Fibroblast of lung (primary cell): ENCODE measurements at regions not wholly inside any gene's neighbourhood (a gene's known extent, or its start where the extent isn't known, plus 50 kb on each side); places are given as distances from the start of the nearest gene placed in this dataset.
"Not testable (repeated sequence)": the region's sequence is repeated elsewhere in the genome, so short reads cannot be mapped to it uniquely, and the experiment has no call there.

Source experiments
- DNase-seq, 2 donors: peaks; one replicate each; pipeline versions ENCODE4 v3.0.0 to v3.0.0-alpha.2; 2010; ENCODE audit warnings: low read depth in 2 of 2
- H2AFZ ChIP-seq: 2 replicates; pipeline ENCODE4 v1.5.1; 2012; ENCODE audit warnings: low read length, control low read depth, inconsistent platforms
- H3K27ac ChIP-seq: 2 replicates; pipeline ENCODE4 v1.5.1; 2011; ENCODE audit warnings: low read length, control low read depth; ENCODE audit not compliant: insufficient read depth
- H3K27me3 ChIP-seq: 2 replicates; pipeline ENCODE4 v1.5.1; 2011; ENCODE audit warnings: mild to moderate bottlenecking, low read length; ENCODE audit not compliant: control insufficient read depth, insufficient read depth
- H3K36me3 ChIP-seq: 2 replicates; pipeline ENCODE4 v1.5.1; 2011; ENCODE audit warnings: low read length; ENCODE audit not compliant: control insufficient read depth, insufficient read depth
- H3K4me1 ChIP-seq: 2 replicates; pipeline ENCODE4 v1.5.1; 2011; ENCODE audit warnings: low read length; ENCODE audit not compliant: control insufficient read depth, insufficient read depth; ENCODE audit errors: extremely low read depth
- H3K4me2 ChIP-seq: 2 replicates; pipeline ENCODE4 v1.5.1; 2011; ENCODE audit warnings: low read length, control low read depth; ENCODE audit not compliant: insufficient read depth; ENCODE audit errors: extremely low read depth
- H3K4me3 ChIP-seq, 4 experiments: fragments of 200-600 bp in 1 of 4; sonication (generic) in 1 of 4; replicated peaks in 1 of 4; 2 replicates each; pipeline ENCODE4 v1.5.1; 2011 to 2016; ENCODE audit warnings: low read length in 4 of 4, low read depth in 3 of 4, mild to moderate bottlenecking in 3 of 4, control low read depth in 2 of 4, inconsistent platforms in 1 of 4, mixed read lengths in 1 of 4; ENCODE audit not compliant: insufficient read depth in 1 of 4; ENCODE audit errors: control extremely low read depth in 1 of 4
- H3K79me2 ChIP-seq: 2 replicates; pipeline ENCODE4 v1.5.1; 2012; ENCODE audit warnings: mild to moderate bottlenecking, low read length, inconsistent platforms; ENCODE audit not compliant: control insufficient read depth, insufficient read depth
- H3K9ac ChIP-seq: 2 replicates; pipeline ENCODE4 v1.5.1; 2011; ENCODE audit warnings: mild to moderate bottlenecking, low read length, control low read depth; ENCODE audit not compliant: insufficient read depth
- H3K9me3 ChIP-seq: 2 replicates; pipeline ENCODE4 v1.5.1; 2012; ENCODE audit warnings: low read depth, low read length; ENCODE audit not compliant: control insufficient read depth, insufficient read depth
- H4K20me1 ChIP-seq: 2 replicates; pipeline ENCODE4 v1.5.1; 2011; ENCODE audit warnings: low read length; ENCODE audit not compliant: control insufficient read depth, insufficient read depth; ENCODE audit errors: extremely low read depth
- EZH2 ChIP-seq: IDR thresholded peaks from 2 replicates; pipeline ENCODE4 v1.5.1; 2012; ENCODE audit warnings: low read length, control low read depth, mild to moderate bottlenecking; ENCODE audit errors: missing control alignments
- TF ChIP-seq, protein P1 (sequence below), 2 donors: IDR thresholded peaks in 1 of 2; conservative IDR thresholded peaks in 1 of 2; 1 replicate in 1 of 2; 2 replicates in 1 of 2; pipeline ENCODE4 v1.5.1; 2011 to 2012; ENCODE audit warnings: low read length in 2 of 2, control low read depth in 1 of 2, inconsistent platforms in 1 of 2, low read depth in 1 of 2, mild to moderate bottlenecking in 1 of 2

DNA sequence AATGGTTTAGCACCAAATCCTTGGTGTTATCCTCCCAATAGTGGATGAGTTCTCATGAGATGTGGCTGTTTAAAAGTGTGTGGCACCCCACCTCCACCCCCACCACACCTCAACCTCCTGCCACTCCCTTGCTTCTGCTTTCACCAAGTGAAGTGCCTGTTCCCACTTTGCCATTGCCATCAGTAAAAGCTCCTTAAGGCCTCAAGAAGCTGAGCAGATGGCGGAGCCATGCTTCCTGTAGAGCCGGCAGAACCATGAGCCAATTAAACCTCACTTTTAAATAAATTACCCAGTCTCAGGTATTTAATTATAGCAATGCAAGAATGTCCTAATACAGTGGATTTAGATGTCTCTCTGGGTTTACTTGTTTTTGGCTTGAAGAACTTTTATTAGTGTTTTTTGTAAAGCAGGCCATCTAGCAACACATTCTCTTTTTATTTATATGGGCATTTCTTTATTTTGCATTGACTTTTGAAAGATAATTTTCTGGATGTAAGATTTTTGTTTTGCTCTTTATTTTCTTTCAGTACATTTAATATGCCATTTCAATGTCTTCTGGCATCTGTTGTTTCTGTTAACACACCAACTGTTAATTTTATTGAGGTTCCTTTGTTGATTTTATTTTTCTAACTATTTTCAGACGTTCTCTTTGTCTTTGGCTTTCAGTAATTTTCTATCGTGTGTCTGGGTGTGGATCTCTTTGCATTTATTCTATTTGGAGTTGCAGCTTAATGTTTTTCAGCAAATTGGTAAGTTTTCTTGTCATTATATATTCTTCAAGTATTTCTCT, 724.5 kb upstream of the CNTN5 start:
- H3K4me2 ChIP-seq: no peak overlapping the region
- H3K4me1 ChIP-seq: no peaks in the 10 kb centered on the region
- H4K20me1 ChIP-seq: no peaks in the 10 kb centered on the region
- no peak for TF ChIP-seq EZH2
- TF ChIP-seq, protein P1, sequence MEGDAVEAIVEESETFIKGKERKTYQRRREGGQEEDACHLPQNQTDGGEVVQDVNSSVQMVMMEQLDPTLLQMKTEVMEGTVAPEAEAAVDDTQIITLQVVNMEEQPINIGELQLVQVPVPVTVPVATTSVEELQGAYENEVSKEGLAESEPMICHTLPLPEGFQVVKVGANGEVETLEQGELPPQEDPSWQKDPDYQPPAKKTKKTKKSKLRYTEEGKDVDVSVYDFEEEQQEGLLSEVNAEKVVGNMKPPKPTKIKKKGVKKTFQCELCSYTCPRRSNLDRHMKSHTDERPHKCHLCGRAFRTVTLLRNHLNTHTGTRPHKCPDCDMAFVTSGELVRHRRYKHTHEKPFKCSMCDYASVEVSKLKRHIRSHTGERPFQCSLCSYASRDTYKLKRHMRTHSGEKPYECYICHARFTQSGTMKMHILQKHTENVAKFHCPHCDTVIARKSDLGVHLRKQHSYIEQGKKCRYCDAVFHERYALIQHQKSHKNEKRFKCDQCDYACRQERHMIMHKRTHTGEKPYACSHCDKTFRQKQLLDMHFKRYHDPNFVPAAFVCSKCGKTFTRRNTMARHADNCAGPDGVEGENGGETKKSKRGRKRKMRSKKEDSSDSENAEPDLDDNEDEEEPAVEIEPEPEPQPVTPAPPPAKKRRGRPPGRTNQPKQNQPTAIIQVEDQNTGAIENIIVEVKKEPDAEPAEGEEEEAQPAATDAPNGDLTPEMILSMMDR (conservative IDR thresholded peaks at IDR 0.05 in 1 of 2, IDR thresholded peaks at IDR 0.05 in 1 of 2; ENCODE audit: low read depth in 1 of 2, low read length in 2 of 2): no peak
- no peaks in the 10 kb centered on the region for H3K27me3 ChIP-seq
- no peak overlapping the region for H3K9ac ChIP-seq
- no peaks in the 10 kb centered on the region for H3K9me3 ChIP-seq
- no peak overlapping the region for H3K27ac ChIP-seq
- no peak overlapping the region for H3K4me3 ChIP-seq
- H2AFZ ChIP-seq: no peak overlapping the region
- H3K79me2 ChIP-seq: no peaks in the 10 kb centered on the region
- DNase-seq: no peak
- no peaks in the 10 kb centered on the region for H3K36me3 ChIP-seq

- DNase-seq: no peak
These were observed 720.0 kb upstream of the CNTN5 start for GRCh38 chr11:98300719-98301118.

DNA sequence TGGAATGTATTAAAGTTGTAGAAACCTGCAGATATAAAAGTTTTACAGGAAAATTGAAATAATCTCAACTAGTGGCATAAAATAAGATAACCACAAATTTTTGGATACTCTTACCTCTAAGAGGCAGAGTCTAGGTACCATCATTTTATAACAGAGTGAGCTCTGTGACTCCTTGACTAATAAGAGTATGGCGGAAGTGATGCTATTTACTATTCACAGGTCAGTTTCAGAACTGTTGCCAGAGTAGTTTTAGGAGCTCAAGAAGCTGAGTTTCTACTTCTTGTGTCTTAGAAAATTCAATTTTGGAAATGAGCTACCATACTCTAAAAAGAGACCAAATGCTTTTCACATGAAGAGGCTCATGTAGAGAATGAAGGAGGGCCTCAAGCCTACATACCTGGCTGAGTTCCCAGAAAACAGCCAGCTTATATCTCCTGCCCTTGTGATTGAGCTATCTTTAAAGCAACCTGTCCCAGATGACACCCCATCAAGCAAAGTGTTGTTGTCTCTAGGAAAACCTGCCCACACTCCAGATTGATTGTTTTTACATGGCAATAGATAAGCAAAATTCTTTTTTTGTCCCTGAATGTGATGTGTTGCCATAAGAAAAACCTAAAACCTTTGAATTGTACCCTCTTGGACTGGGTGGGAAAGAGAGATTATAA, 712.8 kb upstream of the CNTN5 start:
- Histone ChIP-seq H4K20me1 (no peaks in the 10 kb centered on the region), H3K9ac (no peak overlapping the region), H3K36me3 (no peaks in the 10 kb centered on the region), H3K9me3 (no peaks in the 10 kb centered on the region), H3K79me2 (no peaks in the 10 kb centered on the region), H2AFZ (no peak overlapping the region), H3K27ac (no peak overlapping the region), H3K4me3 (no peak overlapping the region), H3K27me3 (no peaks in the 10 kb centered on the region), H3K4me2 (no peak overlapping the region), H3K4me1 (no peaks in the 10 kb centered on the region)
- DNase-seq: no peak
- TF ChIP-seq, protein P1 (conservative IDR thresholded peaks at IDR 0.05 in 1 of 2, IDR thresholded peaks at IDR 0.05 in 1 of 2; ENCODE audit: low read depth in 1 of 2, low read length in 2 of 2): no peak
- TF ChIP-seq EZH2: no peak

More at GRCh38 chr11:98300719-98301118, 720.0 kb upstream of the CNTN5 start:
- Histone ChIP-seq H3K4me3 (no peak overlapping the region), H3K9ac (no peak overlapping the region), H3K36me3 (no peaks in the 10 kb centered on the region), H3K4me1 (no peaks in the 10 kb centered on the region), H3K27me3 (no peaks in the 10 kb centered on the region), H3K9me3 (no peaks in the 10 kb centered on the region), H2AFZ (no peak overlapping the region), H4K20me1 (no peaks in the 10 kb centered on the region), H3K27ac (no peak overlapping the region), H3K79me2 (no peaks in the 10 kb centered on the region), H3K4me2 (no peak overlapping the region)
- TF ChIP-seq, protein P1 (conservative IDR thresholded peaks at IDR 0.05 in 1 of 2, IDR thresholded peaks at IDR 0.05 in 1 of 2; ENCODE audit: low read depth in 1 of 2, low read length in 2 of 2): no peak

- H3K79me2 ChIP-seq, H3K4me1 ChIP-seq, H3K27ac ChIP-seq, DNase-seq, H3K9ac ChIP-seq, H3K36me3 ChIP-seq, H3K9me3 ChIP-seq, H2AFZ ChIP-seq, H3K4me3 ChIP-seq, H3K4me2 ChIP-seq, H3K27me3 ChIP-seq, H4K20me1 ChIP-seq: not testable (repeated sequence)
These were observed 690.4 kb upstream of the CNTN5 start for GRCh38 chr11:98330306-98330705.
